ENCODE measurements at regions not wholly inside any gene's neighbourhood (a gene's known extent, or its start where the extent isn't known, plus 50 kb on each side); places are given as distances from the start of the nearest gene placed in this dataset.
A peak's percentile ranks its signal among the peaks of the same experiment; 100 is the strongest.

- peaks cover 7% of the 10 kb centered on the region for H3K9me3 ChIP-seq (ENCODE audit: low read depth, low read length)
- no peaks in the 10 kb centered on the region for H3K27me3 ChIP-seq (ENCODE audit: insufficient read depth, low read length)
- H3K4me3 ChIP-seq (ENCODE audit: low read length), result no peak overlapping the region
- H3K4me1 ChIP-seq (ENCODE audit: insufficient read depth, low read length), result peaks cover 8% of the 10 kb centered on the region
Measured at GRCh38 chr14:99057576-99058083, 214.4 kb downstream of the BCL11B start.

- no peaks in the 10 kb centered on the region for H3K9me3 ChIP-seq (ENCODE audit: low read depth, low read length)
- no peaks in the 10 kb centered on the region for H3K27me3 ChIP-seq (ENCODE audit: insufficient read depth, low read length)
- no peak overlapping the region for H3K4me3 ChIP-seq (ENCODE audit: low read length)
- H3K4me1 ChIP-seq (ENCODE audit: insufficient read depth, low read length), result peaks cover 8% of the 10 kb centered on the region
Measured at GRCh38 chr14:99058542-99058941, 213.5 kb downstream of the BCL11B start.

GRCh38 chr14:99062216-99062615 lies 209.8 kb downstream of the BCL11B start:
- H3K4me3 ChIP-seq (ENCODE audit: low read length), result no peak overlapping the region
- no peaks in the 10 kb centered on the region for H3K9me3 ChIP-seq (ENCODE audit: low read depth, low read length)
- no peaks in the 10 kb centered on the region for H3K27me3 ChIP-seq (ENCODE audit: insufficient read depth, low read length)
- no peaks in the 10 kb centered on the region for H3K4me1 ChIP-seq (ENCODE audit: insufficient read depth, low read length)

- no peaks in the 10 kb centered on the region for H3K4me1 ChIP-seq (ENCODE audit: insufficient read depth, low read length)
- no peaks in the 10 kb centered on the region for H3K27me3 ChIP-seq (ENCODE audit: insufficient read depth, low read length)
- no peak overlapping the region for H3K4me3 ChIP-seq (ENCODE audit: low read length)
- H3K9me3 ChIP-seq (ENCODE audit: low read depth, low read length), result no peaks in the 10 kb centered on the region
Measured at GRCh38 chr14:99062772-99063418, 209.1 kb downstream of the BCL11B start.

- Histone ChIP-seq H3K4me1 (ENCODE audit: insufficient read depth, low read length) (no peaks in the 10 kb centered on the region), H3K4me3 (ENCODE audit: low read length) (no peak overlapping the region), H3K27me3 (ENCODE audit: insufficient read depth, low read length) (no peaks in the 10 kb centered on the region), H3K9me3 (ENCODE audit: low read depth, low read length) (no peaks in the 10 kb centered on the region)
Measured at GRCh38 chr14:99063620-99064225, 208.3 kb downstream of the BCL11B start.

GRCh38 chr14:99064262-99064954 lies 207.6 kb downstream of the BCL11B start:
- Histone ChIP-seq H3K27me3 (ENCODE audit: insufficient read depth, low read length) (no peaks in the 10 kb centered on the region), H3K4me3 (ENCODE audit: low read length) (no peak overlapping the region), H3K4me1 (ENCODE audit: insufficient read depth, low read length) (no peaks in the 10 kb centered on the region), H3K9me3 (ENCODE audit: low read depth, low read length) (no peaks in the 10 kb centered on the region)

GRCh38 chr14:99065551-99065950 lies 206.4 kb downstream of the BCL11B start:
- no peaks in the 10 kb centered on the region for H3K9me3 ChIP-seq (ENCODE audit: low read depth, low read length)
- H3K4me3 ChIP-seq (ENCODE audit: low read length), result no peak overlapping the region
- H3K4me1 ChIP-seq (ENCODE audit: insufficient read depth, low read length), result no peaks in the 10 kb centered on the region
- no peaks in the 10 kb centered on the region for H3K27me3 ChIP-seq (ENCODE audit: insufficient read depth, low read length)

GRCh38 chr14:99066378-99066777 lies 205.6 kb downstream of the BCL11B start:
- Histone ChIP-seq H3K4me3 (ENCODE audit: low read length) (no peak overlapping the region), H3K9me3 (ENCODE audit: low read depth, low read length) (no peaks in the 10 kb centered on the region), H3K4me1 (ENCODE audit: insufficient read depth, low read length) (no peaks in the 10 kb centered on the region), H3K27me3 (ENCODE audit: insufficient read depth, low read length) (no peaks in the 10 kb centered on the region)

- Histone ChIP-seq H3K4me3 (ENCODE audit: low read length) (no peak overlapping the region), H3K9me3 (ENCODE audit: low read depth, low read length) (no peaks in the 10 kb centered on the region), H3K27me3 (ENCODE audit: insufficient read depth, low read length) (no peaks in the 10 kb centered on the region), H3K4me1 (ENCODE audit: insufficient read depth, low read length) (no peaks in the 10 kb centered on the region)
Measured at GRCh38 chr14:99067141-99067920, 204.7 kb downstream of the BCL11B start.

- H3K27me3 ChIP-seq (ENCODE audit: insufficient read depth, low read length), result no peaks in the 10 kb centered on the region
- H3K4me3 ChIP-seq (ENCODE audit: low read length), result no peak overlapping the region
- no peaks in the 10 kb centered on the region for H3K4me1 ChIP-seq (ENCODE audit: insufficient read depth, low read length)
- no peaks in the 10 kb centered on the region for H3K9me3 ChIP-seq (ENCODE audit: low read depth, low read length)
Measured at GRCh38 chr14:99067927-99068326, 204.1 kb downstream of the BCL11B start.

- Histone ChIP-seq H3K4me1 (ENCODE audit: insufficient read depth, low read length) (no peaks in the 10 kb centered on the region), H3K27me3 (ENCODE audit: insufficient read depth, low read length) (no peaks in the 10 kb centered on the region), H3K9me3 (ENCODE audit: low read depth, low read length) (no peaks in the 10 kb centered on the region), H3K4me3 (ENCODE audit: low read length) (no peak overlapping the region)
Measured at GRCh38 chr14:99069946-99070345, 202.1 kb downstream of the BCL11B start.

GRCh38 chr14:99072433-99072832 lies 199.6 kb downstream of the BCL11B start:
- Histone ChIP-seq H3K4me3 (ENCODE audit: low read length) (no peak overlapping the region), H3K27me3 (ENCODE audit: insufficient read depth, low read length) (no peaks in the 10 kb centered on the region), H3K4me1 (ENCODE audit: insufficient read depth, low read length) (peaks cover 17% of the 10 kb centered on the region), H3K9me3 (ENCODE audit: low read depth, low read length) (no peaks in the 10 kb centered on the region)

GRCh38 chr14:99072956-99073355 lies 199.0 kb downstream of the BCL11B start:
- no peaks in the 10 kb centered on the region for H3K27me3 ChIP-seq (ENCODE audit: insufficient read depth, low read length)
- H3K4me1 ChIP-seq (ENCODE audit: insufficient read depth, low read length), result peaks cover 19% of the 10 kb centered on the region
- no peak overlapping the region for H3K4me3 ChIP-seq (ENCODE audit: low read length)
- no peaks in the 10 kb centered on the region for H3K9me3 ChIP-seq (ENCODE audit: low read depth, low read length)

- Histone ChIP-seq H3K4me3 (ENCODE audit: low read length) (no peak overlapping the region), H3K9me3 (ENCODE audit: low read depth, low read length) (no peaks in the 10 kb centered on the region), H3K27me3 (ENCODE audit: insufficient read depth, low read length) (no peaks in the 10 kb centered on the region), H3K4me1 (ENCODE audit: insufficient read depth, low read length) (peaks cover 19% of the 10 kb centered on the region)
Measured at GRCh38 chr14:99073431-99073830, 198.6 kb downstream of the BCL11B start.

- H3K4me3 ChIP-seq (ENCODE audit: low read length), result peak overlapping the region; percentile 33
- H3K27me3 ChIP-seq (ENCODE audit: insufficient read depth, low read length), result no peaks in the 10 kb centered on the region
- no peaks in the 10 kb centered on the region for H3K9me3 ChIP-seq (ENCODE audit: low read depth, low read length)
- peaks cover 19% of the 10 kb centered on the region for H3K4me1 ChIP-seq (ENCODE audit: insufficient read depth, low read length)
Measured at GRCh38 chr14:99075061-99075460, 196.9 kb downstream of the BCL11B start.
